ENCODE measurements at regions not wholly inside any gene's neighbourhood (a gene's known extent, or its start where the extent isn't known, plus 50 kb on each side); places are given as distances from the start of the nearest gene placed in this dataset.

- peak in 2 of 3 experiments; percentile 14 to 45 for DNase-seq
Measured at GRCh38 chr9:90034071-90034470, 429.3 kb downstream of the GADD45G start.

- no peak for DNase-seq
Measured at GRCh38 chr9:90035471-90035870, 430.7 kb downstream of the GADD45G start.

- peak in 2 of 3 experiments; percentile 26 to 59 for DNase-seq
Measured at GRCh38 chr9:90037146-90037797, 432.5 kb downstream of the GADD45G start.

GRCh38 chr9:90038763-90039162 lies 434.0 kb downstream of the GADD45G start:
- peak; percentile 87 to 100 (median 95) for DNase-seq

- peak; percentile 38 to 97 (median 83) for DNase-seq
Measured at GRCh38 chr9:90044263-90044662, 439.5 kb downstream of the GADD45G start.

- peak; percentile 50 to 98 (median 94) for DNase-seq
Measured at GRCh38 chr9:90044710-90045151, 439.9 kb downstream of the GADD45G start.

GRCh38 chr9:90046317-90046861 lies 441.6 kb downstream of the GADD45G start:
- no peak for DNase-seq

- DNase-seq: no peak
Measured at GRCh38 chr9:90047828-90048227, 443.0 kb downstream of the GADD45G start.

- no peak for DNase-seq
Measured at GRCh38 chr9:90052366-90052765, 447.6 kb downstream of the GADD45G start.

- DNase-seq: no peak
Measured at GRCh38 chr9:90053027-90053426, 448.2 kb downstream of the GADD45G start.

- no peak for DNase-seq
Measured at GRCh38 chr9:90054810-90055209, 450.0 kb downstream of the GADD45G start.

- DNase-seq: no peak
Measured at GRCh38 chr9:90055226-90055625, 450.4 kb downstream of the GADD45G start.

- DNase-seq: no peak
Measured at GRCh38 chr9:90057361-90057760, 452.5 kb downstream of the GADD45G start.

- DNase-seq: no peak
Measured at GRCh38 chr9:90058182-90058763, 453.5 kb downstream of the GADD45G start.

GRCh38 chr9:90059436-90059835 lies 454.6 kb downstream of the GADD45G start:
- DNase-seq: no peak

GRCh38 chr9:90060256-90060655 lies 455.4 kb downstream of the GADD45G start:
- DNase-seq: no peak

GRCh38 chr9:90061187-90061586 lies 456.4 kb downstream of the GADD45G start:
- DNase-seq: no peak

GRCh38 chr9:90062982-90063381 lies 458.2 kb downstream of the GADD45G start:
- no peak for DNase-seq

GRCh38 chr9:90064248-90064647 lies 459.4 kb downstream of the GADD45G start:
- peak in 1 of 3 experiments; percentile 22 for DNase-seq

- no peak for DNase-seq
Measured at GRCh38 chr9:90064971-90065370, 460.2 kb downstream of the GADD45G start.

- peak in 2 of 3 experiments; percentile 11 to 67 for DNase-seq
Measured at GRCh38 chr9:90065851-90066250, 461.0 kb downstream of the GADD45G start.

GRCh38 chr9:90069085-90069484 lies 464.3 kb downstream of the GADD45G start:
- DNase-seq: no peak

- no peak for DNase-seq
Measured at GRCh38 chr9:90070056-90070455, 465.2 kb downstream of the GADD45G start.

- no peak for DNase-seq
Measured at GRCh38 chr9:90070469-90070868, 465.7 kb downstream of the GADD45G start.

Measured in NCI-H1417 (cell line).